Mucosa of descending colon (tissue), 3 donors: ENCODE measurements at regions not wholly inside any gene's neighbourhood (a gene's known extent, or its start where the extent isn't known, plus 50 kb on each side); places are given as distances from the start of the nearest gene placed in this dataset.

Source experiments
- ATAC-seq: fragments of 200-7000 bp; cut with Tn5 transposase; one replicate; pipeline ENCODE4 v1.9.1; 2020; ENCODE audit warnings: mild to moderate bottlenecking, moderate library complexity
- DNase-seq, 3 donors: peaks; one replicate each; pipeline ENCODE4 v3.0.0-alpha.2; 2020
- H3K36me3 ChIP-seq: fragments of 200-600 bp; one replicate; pipeline ENCODE4 v1.8.0; 2021; ENCODE audit warnings: low read depth, mild to moderate bottlenecking
- H3K4me1 ChIP-seq: fragments of 200-600 bp; one replicate; pipeline ENCODE4 v1.8.0; 2021; ENCODE audit warnings: low read depth, mild to moderate bottlenecking
- H3K4me3 ChIP-seq: fragments of 200-600 bp; one replicate; pipeline ENCODE4 v1.8.0; 2021; ENCODE audit warnings: mild to moderate bottlenecking
- H3K9me3 ChIP-seq: fragments of 200-600 bp; one replicate; pipeline ENCODE4 v1.8.0; 2021; ENCODE audit warnings: mild to moderate bottlenecking
- CTCF ChIP-seq: fragments of 200-600 bp; IDR thresholded peaks from one replicate; pipeline ENCODE4 v1.8.0; 2022; ENCODE audit warnings: antibody characterized with exemption, mild to moderate bottlenecking
- intact Hi-C, 2 donors: fragments of 100-400 bp; cut with DNase I in 1 of 2; cut with micrococcal nuclease in 1 of 2; formaldehyde crosslinking; loops; one replicate each; pipeline versions ENCODE4 v1.11.0 to v1.11.1; 2022; cut with DNase I, micrococcal nuclease
- donor health status: DM: no; HTN: no; CAD: no; lungs with moderate emphysema.
- donor health status: DM: no; HTN: no; CAD: no.
- donor health status: DM: no; HTN: yes; CAD: no.

GRCh38 chr7:12770227-12770975 is 83.0 kb downstream of the ARL4A start:
- peaks cover 10% of the 10 kb centered on the region for H3K4me1 ChIP-seq
- no peaks in the 10 kb centered on the region for H3K36me3 ChIP-seq
- intact Hi-C loops: no loop called here
- TF ChIP-seq CTCF: no peak
- DNase-seq (peak in 1 of 3 donors; percentile 48), ATAC-seq (peak; percentile 51)
- no peak overlapping the region for H3K4me3 ChIP-seq
- H3K9me3 ChIP-seq: no peaks in the 10 kb centered on the region

GRCh38 chr7:12771378-12771877 is 84.0 kb downstream of the ARL4A start:
- Histone ChIP-seq H3K36me3 (no peaks in the 10 kb centered on the region), H3K4me1 (peaks cover 10% of the 10 kb centered on the region), H3K4me3 (no peak overlapping the region), H3K9me3 (no peaks in the 10 kb centered on the region)
- ATAC-seq (peak; percentile 98), DNase-seq (peak in 2 of 3 donors; percentile 42 to 71)
- intact Hi-C loops: no loop called here
- TF ChIP-seq CTCF: no peak

GRCh38 chr7:12772768-12773167 is 85.3 kb downstream of the ARL4A start:
- H3K4me3 ChIP-seq: no peak overlapping the region
- no peak for ATAC-seq
- H3K36me3 ChIP-seq: no peaks in the 10 kb centered on the region
- H3K4me1 ChIP-seq: peaks cover 10% of the 10 kb centered on the region
- no peaks in the 10 kb centered on the region for H3K9me3 ChIP-seq
- TF ChIP-seq CTCF: no peak
- intact Hi-C loops: no loop called here
- DNase-seq: no peak

GRCh38 chr7:12777257-12777656 is 89.8 kb downstream of the ARL4A start:
- Histone ChIP-seq H3K9me3 (no peaks in the 10 kb centered on the region), H3K36me3 (no peaks in the 10 kb centered on the region), H3K4me1 (no peaks in the 10 kb centered on the region), H3K4me3 (no peak overlapping the region)
- intact Hi-C loops: no loop called here
- TF ChIP-seq CTCF: no peak
- DNase-seq: no peak
- no peak for ATAC-seq

- Histone ChIP-seq H3K36me3 (no peaks in the 10 kb centered on the region), H3K4me1 (no peaks in the 10 kb centered on the region), H3K4me3 (no peak overlapping the region), H3K9me3 (no peaks in the 10 kb centered on the region)
- intact Hi-C loops: no loop called here
- TF ChIP-seq CTCF: no peak
- ATAC-seq (no peak), DNase-seq (no peak)
These were observed 92.5 kb downstream of the ARL4A start for GRCh38 chr7:12779947-12780346.
